Endodermal cell (in vitro differentiated cells): ENCODE measurements at regions not wholly inside any gene's neighbourhood (a gene's known extent, or its start where the extent isn't known, plus 50 kb on each side); places are given as distances from the start of the nearest gene placed in this dataset.

ENCODE experiments used
- DNase-seq: peaks from one replicate; pipeline ENCODE4 v3.0.0-alpha.2; 2017
- H3K27ac ChIP-seq: 2 replicates; pipeline ENCODE4 v1.5.1; 2013; ENCODE audit warnings: mild to moderate bottlenecking, low read depth, low read length, moderate library complexity
- H3K27me3 ChIP-seq: 2 replicates; pipeline ENCODE4 v1.6.1; 2013; ENCODE audit warnings: mild to moderate bottlenecking, low read length, moderate library complexity; ENCODE audit not compliant: insufficient read depth, control insufficient read depth, poor library complexity, severe bottlenecking
- H3K36me3 ChIP-seq: 2 replicates; pipeline ENCODE4 v1.7.0; 2013; ENCODE audit warnings: mild to moderate bottlenecking, low read length, moderate library complexity; ENCODE audit not compliant: control insufficient read depth, insufficient read depth
- H3K4me1 ChIP-seq: one replicate; pipeline ENCODE4 v1.7.0; 2013; ENCODE audit warnings: low read length; ENCODE audit not compliant: control insufficient read depth, insufficient read depth
- H3K4me3 ChIP-seq: 2 replicates; pipeline ENCODE4 v1.5.1; 2013; ENCODE audit warnings: mild to moderate bottlenecking, low read length, moderate library complexity
- H3K9ac ChIP-seq: 2 replicates; pipeline ENCODE4 v1.6.1; 2013; ENCODE audit warnings: mild to moderate bottlenecking, low read length, moderate library complexity; ENCODE audit not compliant: poor library complexity, severe bottlenecking; ENCODE audit errors: extremely low read depth
- H3K9me3 ChIP-seq: 2 replicates; pipeline ENCODE4 v1.6.1; 2013; ENCODE audit warnings: mild to moderate bottlenecking, low read length, moderate library complexity; ENCODE audit not compliant: control insufficient read depth
- H3K27ac Mint-ChIP-seq: 2 replicates; pipeline ENCODE4 v1.8.0; 2020; ENCODE audit warnings: mixed read lengths
- H3K27me3 Mint-ChIP-seq: 2 replicates; pipeline ENCODE4 v1.8.0; 2021; ENCODE audit warnings: mild to moderate bottlenecking, mixed read lengths; ENCODE audit not compliant: insufficient read depth
- H3K36me3 Mint-ChIP-seq: 2 replicates; pipeline ENCODE4 v1.8.0; 2020; ENCODE audit warnings: low read depth, mixed read lengths
- H3K4me1 Mint-ChIP-seq: 2 replicates; pipeline ENCODE4 v1.8.0; 2020; ENCODE audit warnings: mixed read lengths
- H3K4me3 Mint-ChIP-seq: 2 replicates; pipeline ENCODE4 v1.8.0; 2020; ENCODE audit warnings: mild to moderate bottlenecking, moderate library complexity, mixed read lengths
- H3K9me3 Mint-ChIP-seq: 2 replicates; pipeline ENCODE4 v1.8.0; 2020; ENCODE audit warnings: mild to moderate bottlenecking, mixed read lengths
- CTCF ChIP-seq: fragments of 200-600 bp; sonication (generic); conservative IDR thresholded peaks from 2 replicates; pipeline ENCODE4 v1.5.0; 2021; ENCODE audit warnings: antibody characterized with exemption, mild to moderate bottlenecking
- WGBS, 2 experiments: methylation state at CpG; one replicate each; pipeline versions ENCODE4 v1.1.5 to v1.1.7; 2013; ENCODE audit warnings: missing lambda C conversion rate in 2 of 2, mixed read lengths in 1 of 2; ENCODE audit not compliant: insufficient coverage in 1 of 2, insufficient read length in 1 of 2; 5-methylcytosine and 5-hydroxymethylcytosine counted together

GRCh38 chr12:28898038-28898437 is 251.0 kb upstream of the FAR2 start:
- Mint-ChIP-seq H3K9me3 (peaks cover 30% of the 10 kb centered on the region), H3K27ac (no peak overlapping the region), H3K36me3 (no peaks in the 10 kb centered on the region), H3K4me1 (no peaks in the 10 kb centered on the region), H3K4me3 (no peak overlapping the region), H3K27me3 (no peaks in the 10 kb centered on the region)
- DNase-seq = no peak
- Histone ChIP-seq H3K27me3 (no peaks in the 10 kb centered on the region), H3K9me3 (peaks cover 24% of the 10 kb centered on the region), H3K4me1 (no peaks in the 10 kb centered on the region), H3K36me3 (no peaks in the 10 kb centered on the region), H3K27ac (no peak overlapping the region), H3K9ac (no peak overlapping the region), H3K4me3 (no peak overlapping the region)
- 84 to 100% methylated on average over 1 to 2 of the region's 2 CpGs for WGBS, 2 experiments
- TF ChIP-seq CTCF = no peak

DNA sequence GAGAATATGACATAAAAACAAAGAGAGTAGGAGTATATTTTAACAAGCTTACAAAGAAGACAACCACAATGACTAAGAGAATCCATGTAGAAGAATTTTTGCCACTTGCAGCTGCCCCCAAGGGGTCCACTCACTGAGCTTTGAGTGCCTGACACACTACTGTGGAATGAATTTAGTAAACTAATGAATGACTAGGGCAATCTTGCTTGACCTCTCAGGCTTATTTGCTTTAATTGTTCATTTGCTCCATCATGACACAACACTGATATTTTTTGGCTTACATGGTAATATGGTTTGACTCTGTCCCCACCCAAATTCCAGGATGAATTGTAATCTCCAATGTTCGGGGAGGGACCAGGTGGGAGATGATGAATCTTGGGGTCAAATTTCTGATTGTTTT is 249.1 kb upstream of the FAR2 start:
- H3K27me3 Mint-ChIP-seq = no peaks in the 10 kb centered on the region
- Histone ChIP-seq H3K27me3 (no peaks in the 10 kb centered on the region), H3K9me3 (peaks cover 28% of the 10 kb centered on the region), H3K9ac (no peak overlapping the region), H3K27ac (no peak overlapping the region), H3K4me1 (no peaks in the 10 kb centered on the region), H3K36me3 (no peaks in the 10 kb centered on the region), H3K4me3 (no peak overlapping the region)
- no peak overlapping the region for H3K4me3 Mint-ChIP-seq
- DNase-seq = no peak
- H3K9me3 Mint-ChIP-seq = peaks cover 33% of the 10 kb centered on the region
- H3K36me3 Mint-ChIP-seq = no peaks in the 10 kb centered on the region
- WGBS, 2 experiments = 88% methylated on average over 1 of the region's 1 CpG; no CpG with 5 or more reads in 1 of the 2 experiments
- H3K4me1 Mint-ChIP-seq = no peaks in the 10 kb centered on the region
- H3K27ac Mint-ChIP-seq = no peak overlapping the region
- no peak for TF ChIP-seq CTCF

DNA sequence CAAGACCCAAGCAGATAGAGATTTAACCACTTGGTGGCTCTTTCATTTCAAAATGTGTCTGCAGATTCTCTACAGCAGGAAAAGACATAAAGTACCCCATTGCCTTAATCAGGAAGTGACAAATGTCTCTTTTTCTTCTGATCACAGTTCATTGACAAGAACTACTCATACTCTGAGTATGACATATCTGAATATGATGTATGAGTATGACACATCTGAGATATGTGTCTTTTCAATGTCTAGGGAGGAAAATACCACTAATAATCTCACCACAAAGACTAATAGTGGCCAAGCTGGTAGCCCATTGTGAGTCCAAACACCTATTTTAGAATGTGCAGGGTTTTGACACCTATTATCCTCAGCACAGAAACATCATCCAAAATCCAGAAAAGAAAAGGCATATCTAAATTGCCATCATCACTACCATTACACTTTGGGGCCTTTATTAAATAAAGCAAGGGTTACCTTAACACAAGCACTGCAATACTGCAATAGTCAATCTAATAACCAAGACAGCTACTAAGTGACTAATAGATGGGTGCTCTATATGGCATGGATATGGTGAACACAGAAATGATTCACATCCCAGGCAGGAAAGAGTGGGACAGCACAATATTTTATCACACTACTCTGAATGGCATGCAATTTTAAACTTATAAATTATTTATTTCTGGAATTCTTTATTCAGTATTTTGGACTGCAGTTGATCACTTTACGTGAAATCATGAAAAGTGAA is 243.7 kb upstream of the FAR2 start:
- Mint-ChIP-seq H3K36me3 (no peaks in the 10 kb centered on the region), H3K4me1 (no peaks in the 10 kb centered on the region), H3K4me3 (no peak overlapping the region), H3K27me3 (no peaks in the 10 kb centered on the region), H3K9me3 (peaks cover 37% of the 10 kb centered on the region), H3K27ac (no peak overlapping the region)
- H3K27ac ChIP-seq = no peak overlapping the region
- no peak for DNase-seq
- H3K36me3 ChIP-seq = no peaks in the 10 kb centered on the region
- H3K9me3 ChIP-seq = peaks cover 22% of the 10 kb centered on the region
- H3K4me1 ChIP-seq = no peaks in the 10 kb centered on the region
- no peak for TF ChIP-seq CTCF
- no peaks in the 10 kb centered on the region for H3K27me3 ChIP-seq
- WGBS, 2 experiments = 78% methylated on average over 1 of the region's 1 CpG; no CpG with 5 or more reads in 1 of the 2 experiments
- no peak overlapping the region for H3K4me3 ChIP-seq
- H3K9ac ChIP-seq = no peak overlapping the region
